ENCODE measurements at regions not wholly inside any gene's neighbourhood (a gene's known extent, or its start where the extent isn't known, plus 50 kb on each side); places are given as distances from the start of the nearest gene placed in this dataset.

GRCh38 chr3:180321534-180321933 lies 280.4 kb upstream of the TTC14 start:
- TF ChIP-seq, protein P1, sequence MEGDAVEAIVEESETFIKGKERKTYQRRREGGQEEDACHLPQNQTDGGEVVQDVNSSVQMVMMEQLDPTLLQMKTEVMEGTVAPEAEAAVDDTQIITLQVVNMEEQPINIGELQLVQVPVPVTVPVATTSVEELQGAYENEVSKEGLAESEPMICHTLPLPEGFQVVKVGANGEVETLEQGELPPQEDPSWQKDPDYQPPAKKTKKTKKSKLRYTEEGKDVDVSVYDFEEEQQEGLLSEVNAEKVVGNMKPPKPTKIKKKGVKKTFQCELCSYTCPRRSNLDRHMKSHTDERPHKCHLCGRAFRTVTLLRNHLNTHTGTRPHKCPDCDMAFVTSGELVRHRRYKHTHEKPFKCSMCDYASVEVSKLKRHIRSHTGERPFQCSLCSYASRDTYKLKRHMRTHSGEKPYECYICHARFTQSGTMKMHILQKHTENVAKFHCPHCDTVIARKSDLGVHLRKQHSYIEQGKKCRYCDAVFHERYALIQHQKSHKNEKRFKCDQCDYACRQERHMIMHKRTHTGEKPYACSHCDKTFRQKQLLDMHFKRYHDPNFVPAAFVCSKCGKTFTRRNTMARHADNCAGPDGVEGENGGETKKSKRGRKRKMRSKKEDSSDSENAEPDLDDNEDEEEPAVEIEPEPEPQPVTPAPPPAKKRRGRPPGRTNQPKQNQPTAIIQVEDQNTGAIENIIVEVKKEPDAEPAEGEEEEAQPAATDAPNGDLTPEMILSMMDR (IDR thresholded peaks at IDR 0.05; ENCODE audit: insufficient read depth in 1 of 2, low read depth in 1 of 2, low read length in 1 of 2, severe bottlenecking in 1 of 2, unreplicated experiment in 1 of 2): no peak
- ChIA-PET CTCF (no interaction called here), POLR2A (no interaction called here)
- H3K27ac Mint-ChIP-seq (ENCODE audit: unreplicated experiment): no peak overlapping the region
- Histone ChIP-seq H3K27me3 (replicated peaks; ENCODE audit: control insufficient read depth, insufficient read depth, low read length) (no peaks in the 10 kb centered on the region), H3K4me1 (no peaks in the 10 kb centered on the region), H3K4me3 (ENCODE audit: low read depth, low read length) (no peak overlapping the region), H3K36me3 (ENCODE audit: control insufficient read depth, insufficient read depth, low read length) (no peaks in the 10 kb centered on the region), H3K9me3 (no peaks in the 10 kb centered on the region)
- intact Hi-C loops (cut with micrococcal nuclease; ENCODE audit: unreplicated experiment): no loop called here
- DNase-seq: no peak
- no TSS peak for BruUV-seq (replicated peaks)
- no peaks in the 10 kb centered on the region for H3K9me3 Mint-ChIP-seq (ENCODE audit: unreplicated experiment)
- no peak overlapping the region for H3K4me3 Mint-ChIP-seq (ENCODE audit: unreplicated experiment)
- no peaks in the 10 kb centered on the region for H3K4me1 Mint-ChIP-seq (ENCODE audit: low read depth, unreplicated experiment)
- peaks cover 14% of the 10 kb centered on the region for H3K27me3 Mint-ChIP-seq (ENCODE audit: insufficient read depth, unreplicated experiment)
- H3K36me3 Mint-ChIP-seq (ENCODE audit: insufficient read depth, unreplicated experiment): no peaks in the 10 kb centered on the region

DNA sequence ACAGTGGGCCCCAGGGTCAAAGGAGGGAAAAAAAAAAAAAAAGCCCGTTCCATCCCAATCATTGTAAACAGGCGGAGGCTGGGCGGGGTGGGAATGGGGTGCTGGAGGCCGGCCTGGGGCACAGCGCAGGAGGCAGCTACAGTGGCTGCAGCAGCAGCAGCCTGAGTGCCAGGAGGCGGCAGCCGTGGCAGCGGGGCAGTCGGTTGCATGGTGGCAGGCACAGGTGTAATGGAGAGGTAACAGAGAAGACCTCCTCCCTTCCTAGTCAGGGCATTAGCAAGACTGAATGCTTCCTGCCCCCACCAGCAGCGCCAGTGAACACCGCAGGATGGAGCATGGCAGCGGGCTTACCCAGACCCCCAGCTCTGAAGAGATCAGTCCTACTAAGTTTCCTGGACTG lies 279.1 kb upstream of the TTC14 start:
- Histone ChIP-seq H3K4me1 (no peaks in the 10 kb centered on the region), H3K36me3 (ENCODE audit: control insufficient read depth, insufficient read depth, low read length) (no peaks in the 10 kb centered on the region), H3K4me3 (ENCODE audit: low read depth, low read length) (no peak overlapping the region), H3K27me3 (replicated peaks; ENCODE audit: control insufficient read depth, insufficient read depth, low read length) (no peaks in the 10 kb centered on the region), H3K9me3 (no peaks in the 10 kb centered on the region)
- BruUV-seq (replicated peaks): no TSS peak
- POLR2A ChIA-PET: no interaction called here
- Mint-ChIP-seq H3K27ac (ENCODE audit: unreplicated experiment) (no peak overlapping the region), H3K36me3 (ENCODE audit: insufficient read depth, unreplicated experiment) (no peaks in the 10 kb centered on the region), H3K4me1 (ENCODE audit: low read depth, unreplicated experiment) (no peaks in the 10 kb centered on the region), H3K4me3 (ENCODE audit: unreplicated experiment) (no peak overlapping the region), H3K9me3 (ENCODE audit: unreplicated experiment) (no peaks in the 10 kb centered on the region), H3K27me3 (ENCODE audit: insufficient read depth, unreplicated experiment) (peaks cover 14% of the 10 kb centered on the region)
- CTCF ChIA-PET: no interaction called here
- TF ChIP-seq, protein P1 (IDR thresholded peaks at IDR 0.05; ENCODE audit: insufficient read depth in 1 of 2, low read depth in 1 of 2, low read length in 1 of 2, severe bottlenecking in 1 of 2, unreplicated experiment in 1 of 2): no peak
- intact Hi-C loops (cut with micrococcal nuclease; ENCODE audit: unreplicated experiment): loop anchor here (1.0 kb wide), 1 partner anchor 32 kb away; no protein-coding TSS in a partner anchor
- DNase-seq: no peak

GRCh38 chr3:180324791-180325190 lies 277.2 kb upstream of the TTC14 start:
- Histone ChIP-seq H3K36me3 (ENCODE audit: control insufficient read depth, insufficient read depth, low read length) (no peaks in the 10 kb centered on the region), H3K9me3 (no peaks in the 10 kb centered on the region), H3K4me3 (ENCODE audit: low read depth, low read length) (no peak overlapping the region), H3K4me1 (no peaks in the 10 kb centered on the region), H3K27me3 (replicated peaks; ENCODE audit: control insufficient read depth, insufficient read depth, low read length) (no peaks in the 10 kb centered on the region)
- Mint-ChIP-seq H3K9me3 (ENCODE audit: unreplicated experiment) (no peaks in the 10 kb centered on the region), H3K4me1 (ENCODE audit: low read depth, unreplicated experiment) (no peaks in the 10 kb centered on the region), H3K27ac (ENCODE audit: unreplicated experiment) (no peak overlapping the region), H3K4me3 (ENCODE audit: unreplicated experiment) (no peak overlapping the region), H3K27me3 (ENCODE audit: insufficient read depth, unreplicated experiment) (peaks cover 14% of the 10 kb centered on the region), H3K36me3 (ENCODE audit: insufficient read depth, unreplicated experiment) (no peaks in the 10 kb centered on the region)
- TF ChIP-seq, protein P1 (IDR thresholded peaks at IDR 0.05; ENCODE audit: insufficient read depth in 1 of 2, low read depth in 1 of 2, low read length in 1 of 2, severe bottlenecking in 1 of 2, unreplicated experiment in 1 of 2): no peak
- ChIA-PET POLR2A (no interaction called here), CTCF (no interaction called here)
- BruUV-seq (replicated peaks): no TSS peak
- DNase-seq: no peak
- intact Hi-C loops (cut with micrococcal nuclease; ENCODE audit: unreplicated experiment): no loop called here

Measured in Caco-2 (cell line).